Esophagus squamous epithelium (tissue), 4 donors: ENCODE measurements at regions not wholly inside any gene's neighbourhood (a gene's known extent, or its start where the extent isn't known, plus 50 kb on each side); places are given as distances from the start of the nearest gene placed in this dataset.

Source experiments
- CTCF ChIP-seq, 6 experiments: fragments of 450-650 bp in 4 of 6; fragments of 200-600 bp in 2 of 6; sonication (generic) in 2 of 6; IDR thresholded peaks; one replicate each; pipeline ENCODE4 v1.5.1; 2016 to 2019; ENCODE audit warnings: antibody characterized with exemption in 6 of 6, mild to moderate bottlenecking in 4 of 6, moderate library complexity in 4 of 6
- POLR2A ChIP-seq, 4 donors: fragments of 450-650 bp; IDR thresholded peaks; one replicate each; pipeline ENCODE4 v1.6.1; 2017; ENCODE audit warnings: antibody characterized with exemption in 4 of 4, mild to moderate bottlenecking in 4 of 4, moderate library complexity in 3 of 4

GRCh38 chrX:131792356-131792749 lies 230.7 kb upstream of the STK26 start:
- TF ChIP-seq POLR2A (IDR thresholded peaks at IDR 0.05) (no peak), CTCF (IDR thresholded peaks at IDR 0.05) (peak in 4 of 6 experiments; percentile 19 to 59 (median 47))
